Omental fat pad (tissue), 3 donors: ENCODE measurements at regions not wholly inside any gene's neighbourhood (a gene's known extent, or its start where the extent isn't known, plus 50 kb on each side); places are given as distances from the start of the nearest gene placed in this dataset.

Experiments used
- ATAC-seq: fragments of 150-250 bp; one replicate; pipeline ENCODE4 v1.9.1; 2016; ENCODE audit warnings: mild to moderate bottlenecking, moderate library complexity; ENCODE audit not compliant: low FRiP score
- DNase-seq: peaks from one replicate; pipeline ENCODE4 v3.0.0-alpha.2; 2019; ENCODE audit warnings: low spot score
- TF ChIP-seq, protein P1 (sequence below), 3 donors: fragments of 450-650 bp; IDR thresholded peaks; one replicate each; pipeline ENCODE4 v1.5.1; 2016 to 2017; ENCODE audit warnings: antibody characterized with exemption in 3 of 3, mild to moderate bottlenecking in 3 of 3, moderate library complexity in 2 of 3

GRCh38 chr16:56097306-56097705 lies 94.0 kb upstream of the GNAO1 start:
- TF ChIP-seq, protein P1, sequence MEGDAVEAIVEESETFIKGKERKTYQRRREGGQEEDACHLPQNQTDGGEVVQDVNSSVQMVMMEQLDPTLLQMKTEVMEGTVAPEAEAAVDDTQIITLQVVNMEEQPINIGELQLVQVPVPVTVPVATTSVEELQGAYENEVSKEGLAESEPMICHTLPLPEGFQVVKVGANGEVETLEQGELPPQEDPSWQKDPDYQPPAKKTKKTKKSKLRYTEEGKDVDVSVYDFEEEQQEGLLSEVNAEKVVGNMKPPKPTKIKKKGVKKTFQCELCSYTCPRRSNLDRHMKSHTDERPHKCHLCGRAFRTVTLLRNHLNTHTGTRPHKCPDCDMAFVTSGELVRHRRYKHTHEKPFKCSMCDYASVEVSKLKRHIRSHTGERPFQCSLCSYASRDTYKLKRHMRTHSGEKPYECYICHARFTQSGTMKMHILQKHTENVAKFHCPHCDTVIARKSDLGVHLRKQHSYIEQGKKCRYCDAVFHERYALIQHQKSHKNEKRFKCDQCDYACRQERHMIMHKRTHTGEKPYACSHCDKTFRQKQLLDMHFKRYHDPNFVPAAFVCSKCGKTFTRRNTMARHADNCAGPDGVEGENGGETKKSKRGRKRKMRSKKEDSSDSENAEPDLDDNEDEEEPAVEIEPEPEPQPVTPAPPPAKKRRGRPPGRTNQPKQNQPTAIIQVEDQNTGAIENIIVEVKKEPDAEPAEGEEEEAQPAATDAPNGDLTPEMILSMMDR (IDR thresholded peaks at IDR 0.05) = no peak
- DNase-seq (no peak), ATAC-seq (no peak)

GRCh38 chr16:56094231-56094630 lies 97.1 kb upstream of the GNAO1 start:
- no peak for ATAC-seq
- DNase-seq = no peak
- TF ChIP-seq, protein P1 (IDR thresholded peaks at IDR 0.05) = no peak

DNA sequence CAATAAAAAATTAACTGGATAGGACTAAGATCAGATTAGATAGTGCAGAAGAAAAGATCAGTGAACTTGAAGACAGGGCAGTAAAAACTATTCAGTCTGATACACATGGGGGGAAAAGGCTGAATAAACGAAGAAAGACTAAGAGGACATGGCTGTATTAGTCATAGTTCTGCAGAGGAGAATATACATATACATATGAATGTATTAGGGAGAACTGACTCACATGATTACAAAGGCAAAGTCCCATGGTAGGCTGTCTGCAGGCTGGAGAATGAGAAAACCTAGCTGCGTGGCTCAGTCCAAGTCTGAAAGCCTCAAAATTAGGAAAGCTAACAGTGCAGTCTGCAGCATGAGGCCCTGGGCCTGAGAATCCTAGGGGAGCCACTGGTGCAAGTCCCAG lies 98.2 kb upstream of the GNAO1 start:
- ATAC-seq (no peak), DNase-seq (no peak)
- TF ChIP-seq, protein P1 (IDR thresholded peaks at IDR 0.05) = no peak

DNA sequence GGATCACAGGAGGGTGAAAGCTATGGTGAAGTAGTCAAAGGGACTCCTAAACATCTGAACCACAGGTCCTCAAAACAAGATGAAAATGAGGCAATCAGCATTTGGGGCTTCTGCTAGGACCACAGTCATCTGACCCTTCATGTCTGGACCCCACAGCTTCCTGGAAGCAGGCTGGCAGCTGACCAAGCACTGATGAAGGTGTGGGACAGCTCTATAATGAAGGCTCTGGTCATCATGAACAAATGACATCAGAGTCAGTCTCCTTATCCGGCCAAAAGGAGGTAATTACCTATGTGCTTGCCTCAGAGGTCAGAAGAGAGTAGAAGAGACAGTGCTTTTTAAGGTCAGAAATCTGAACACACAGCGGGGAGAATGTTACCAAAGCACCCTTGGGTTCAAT lies 101.2 kb upstream of the GNAO1 start:
- no peak for ATAC-seq
- TF ChIP-seq, protein P1 (IDR thresholded peaks at IDR 0.05) = no peak
- no peak for DNase-seq

DNA sequence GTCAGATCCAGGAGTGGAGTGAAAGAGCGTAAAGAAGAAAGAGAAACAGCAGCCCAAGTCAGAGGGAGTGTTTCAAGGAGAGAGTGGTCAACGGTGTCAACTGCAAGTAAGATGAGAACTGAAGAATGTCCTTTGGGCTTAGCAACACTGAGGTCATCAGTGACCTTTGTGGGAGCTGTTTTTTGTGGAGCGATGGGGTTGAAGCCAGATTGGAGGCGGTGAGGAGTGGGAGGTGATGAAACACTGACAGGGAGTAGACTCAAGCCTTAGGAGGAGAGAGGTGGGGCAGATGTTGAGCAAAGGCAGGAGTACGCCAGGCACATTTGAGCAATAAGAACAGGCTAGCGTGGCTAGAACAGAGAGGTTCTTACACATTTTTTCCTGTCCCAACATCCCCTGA lies 103.7 kb upstream of the GNAO1 start:
- TF ChIP-seq, protein P1 (IDR thresholded peaks at IDR 0.05) = no peak
- DNase-seq (no peak), ATAC-seq (peak; percentile 74)

- no peak for DNase-seq
- TF ChIP-seq, protein P1 (IDR thresholded peaks at IDR 0.05) = no peak
- ATAC-seq = no peak
Observed at GRCh38 chr16:56081371-56081770, 109.9 kb upstream of the GNAO1 start.

DNA sequence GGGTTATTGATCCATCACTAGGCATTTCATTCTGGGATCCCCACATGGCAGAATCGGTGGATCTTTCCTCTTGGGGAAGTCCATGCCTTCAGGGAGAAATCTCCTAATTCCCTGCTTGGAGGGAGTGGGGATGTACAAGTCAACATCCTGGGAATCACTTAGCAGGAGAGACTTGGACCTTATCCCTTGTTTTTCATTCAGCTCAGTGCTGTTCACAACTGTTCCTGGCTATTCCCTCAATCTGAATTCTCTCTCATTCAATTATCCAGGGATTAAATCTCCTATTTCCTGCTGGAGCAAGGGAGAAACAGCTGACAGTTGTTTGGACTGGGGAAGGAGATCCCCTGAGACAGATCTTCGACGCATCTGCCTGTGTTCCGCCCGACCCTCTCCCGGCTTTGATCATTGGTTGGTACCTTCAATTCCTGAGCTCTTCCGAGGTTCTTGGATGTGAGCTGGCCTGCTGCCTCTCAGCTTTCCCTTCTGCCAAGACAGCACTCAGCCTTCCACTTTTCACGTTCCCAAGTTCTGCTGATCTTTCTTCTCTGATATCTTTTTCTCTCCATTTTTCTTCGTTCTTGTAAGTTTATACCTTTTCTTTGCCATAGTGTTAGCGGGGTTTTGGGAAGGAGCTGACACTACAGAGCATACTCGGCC lies 115.4 kb upstream of the GNAO1 start:
- ATAC-seq = no peak
- DNase-seq = no peak
- TF ChIP-seq, protein P1 (IDR thresholded peaks at IDR 0.05) = no peak
